ENCODE measurements at regions not wholly inside any gene's neighbourhood (a gene's known extent, or its start where the extent isn't known, plus 50 kb on each side); places are given as distances from the start of the nearest gene placed in this dataset.

DNA sequence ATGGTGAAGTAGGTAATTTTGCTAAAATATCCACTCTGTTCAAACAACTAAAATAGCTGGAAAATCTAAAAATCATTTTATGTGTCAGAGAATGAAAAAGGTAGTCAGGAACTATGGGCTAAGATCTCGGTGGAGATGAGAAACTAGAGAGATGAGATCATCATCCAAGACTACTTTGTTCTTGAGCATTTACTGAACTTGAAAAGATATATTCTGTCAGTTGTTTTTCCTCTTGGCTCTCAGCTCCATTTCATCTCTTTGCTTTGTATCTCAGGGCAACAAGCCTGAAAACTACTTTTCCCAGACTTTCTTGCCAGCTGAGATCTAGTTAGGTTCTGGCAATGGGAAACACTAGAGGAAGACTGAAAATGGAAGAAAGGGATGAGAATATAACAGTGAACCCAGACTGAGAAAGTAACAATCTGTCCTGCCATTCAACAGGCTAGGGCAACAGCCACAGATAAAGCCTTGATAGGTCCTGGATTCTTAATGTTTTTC is 346.2 kb upstream of the MEX3C start:
- no peak overlapping the region for H3K4me3 ChIP-seq (ENCODE audit: low read length in 2 of 2)
- no peaks in the 10 kb centered on the region for H3K27me3 ChIP-seq (ENCODE audit: control insufficient read depth in 1 of 2, insufficient read depth in 2 of 2, low read length in 1 of 2)
- 20 to 44% methylated on average over 1 of the region's 1 CpG for WGBS, 2 donors
- intact Hi-C loops (cut with DNase I): loop anchor here in 1 of 2 donors (10.0 kb wide), 1 partner anchor 59 kb away; no protein-coding TSS in a partner anchor
- no peaks in the 10 kb centered on the region for H3K36me3 ChIP-seq (ENCODE audit: control insufficient read depth in 1 of 2, insufficient read depth in 2 of 2, low read length in 1 of 2)
- ATAC-seq (ENCODE audit: low FRiP score): no peak
- H3K27ac ChIP-seq (ENCODE audit: low read depth in 1 of 2, low read length in 2 of 2): no peak overlapping the region
- no peaks in the 10 kb centered on the region for H3K4me1 ChIP-seq (ENCODE audit: control insufficient read depth in 1 of 2, insufficient read depth in 2 of 2, low read length in 2 of 2)
- no peak for DNase-seq
- H3K9me3 ChIP-seq (ENCODE audit: control insufficient read depth, low read length): no peaks in the 10 kb centered on the region

- ATAC-seq (ENCODE audit: low FRiP score) (no peak), DNase-seq (no peak)
- no peaks in the 10 kb centered on the region for H3K36me3 ChIP-seq (ENCODE audit: control insufficient read depth in 1 of 2, insufficient read depth in 2 of 2, low read length in 1 of 2)
- H3K4me1 ChIP-seq (ENCODE audit: control insufficient read depth in 1 of 2, insufficient read depth in 2 of 2, low read length in 2 of 2): no peaks in the 10 kb centered on the region
- H3K27me3 ChIP-seq (ENCODE audit: control insufficient read depth in 1 of 2, insufficient read depth in 2 of 2, low read length in 1 of 2): no peaks in the 10 kb centered on the region
- WGBS, 2 donors: 74 to 87% methylated on average over 4 of the region's 4 CpGs
- no peak overlapping the region for H3K4me3 ChIP-seq (ENCODE audit: low read length in 2 of 2)
- no peaks in the 10 kb centered on the region for H3K9me3 ChIP-seq (ENCODE audit: control insufficient read depth, low read length)
- no peak overlapping the region for H3K27ac ChIP-seq (ENCODE audit: low read depth in 1 of 2, low read length in 2 of 2)
- intact Hi-C loops (cut with DNase I): loop anchor here in 1 of 2 donors (10.0 kb wide), 1 partner anchor 61 kb away; no protein-coding TSS in a partner anchor
These were observed 348.0 kb upstream of the MEX3C start for GRCh38 chr18:51545446-51545845.

DNA sequence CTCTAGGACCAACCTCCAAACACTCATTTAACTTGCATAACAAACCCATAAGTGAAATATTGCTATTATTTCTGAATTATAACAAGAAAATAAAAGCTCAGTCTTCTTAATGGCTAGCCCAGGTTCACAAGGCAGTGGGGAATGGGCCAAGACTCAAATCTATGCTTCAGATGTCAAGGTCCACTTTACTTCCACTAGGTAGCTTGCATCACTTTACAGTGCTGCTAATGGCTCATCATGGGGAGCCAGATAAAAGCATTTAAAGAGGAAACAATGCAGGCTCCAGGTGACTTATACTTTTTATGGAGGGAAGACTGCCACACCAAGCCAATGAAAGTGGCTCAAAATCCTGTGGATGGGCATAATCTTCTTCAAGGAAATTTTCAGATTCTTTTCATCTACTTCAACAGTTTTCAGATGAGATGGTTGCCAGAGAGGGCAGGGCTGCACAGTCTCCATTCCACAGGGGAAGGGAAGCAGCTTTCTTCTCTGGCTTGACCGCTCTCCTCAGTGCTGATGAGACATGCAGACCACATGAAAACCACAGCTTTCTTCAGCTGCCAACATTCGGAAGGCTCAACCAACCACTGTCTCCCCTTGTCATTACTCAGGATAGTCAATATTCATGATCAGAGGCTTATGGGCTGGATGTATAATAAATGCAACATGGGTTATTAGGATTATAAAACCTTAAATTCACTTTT is 361.9 kb upstream of the MEX3C start:
- H3K4me1 ChIP-seq (ENCODE audit: control insufficient read depth in 1 of 2, insufficient read depth in 2 of 2, low read length in 2 of 2): no peaks in the 10 kb centered on the region
- ATAC-seq (ENCODE audit: low FRiP score) (no peak), DNase-seq (no peak)
- intact Hi-C loops (cut with DNase I): no loop called here
- H3K9me3 ChIP-seq (ENCODE audit: control insufficient read depth, low read length): peaks cover 4% of the 10 kb centered on the region
- no peak overlapping the region for H3K27ac ChIP-seq (ENCODE audit: low read depth in 1 of 2, low read length in 2 of 2)
- no peak overlapping the region for H3K4me3 ChIP-seq (ENCODE audit: low read length in 2 of 2)
- WGBS, 2 donors: 78 to 80% methylated on average over 2 of the region's 2 CpGs
- H3K27me3 ChIP-seq (ENCODE audit: control insufficient read depth in 1 of 2, insufficient read depth in 2 of 2, low read length in 1 of 2): no peaks in the 10 kb centered on the region
- H3K36me3 ChIP-seq (ENCODE audit: control insufficient read depth in 1 of 2, insufficient read depth in 2 of 2, low read length in 1 of 2): no peaks in the 10 kb centered on the region

- Histone ChIP-seq H3K4me1 (ENCODE audit: control insufficient read depth in 1 of 2, insufficient read depth in 2 of 2, low read length in 2 of 2) (no peaks in the 10 kb centered on the region), H3K9me3 (ENCODE audit: control insufficient read depth, low read length) (no peaks in the 10 kb centered on the region), H3K36me3 (ENCODE audit: control insufficient read depth in 1 of 2, insufficient read depth in 2 of 2, low read length in 1 of 2) (no peaks in the 10 kb centered on the region), H3K27ac (ENCODE audit: low read depth in 1 of 2, low read length in 2 of 2) (no peak overlapping the region), H3K4me3 (ENCODE audit: low read length in 2 of 2) (no peak overlapping the region), H3K27me3 (ENCODE audit: control insufficient read depth in 1 of 2, insufficient read depth in 2 of 2, low read length in 1 of 2) (no peaks in the 10 kb centered on the region)
- ATAC-seq (ENCODE audit: low FRiP score) (no peak), DNase-seq (no peak)
- intact Hi-C loops (cut with DNase I): no loop called here
- WGBS, 2 donors: 74 to 77% methylated on average over 1 of the region's 1 CpG
These were observed 362.4 kb upstream of the MEX3C start for GRCh38 chr18:51559902-51560287.

GRCh38 chr18:51561821-51562220 is 364.3 kb upstream of the MEX3C start:
- ATAC-seq (ENCODE audit: low FRiP score) (no peak), DNase-seq (no peak)
- H3K9me3 ChIP-seq (ENCODE audit: control insufficient read depth, low read length): no peaks in the 10 kb centered on the region
- intact Hi-C loops (cut with DNase I): no loop called here
- no peaks in the 10 kb centered on the region for H3K36me3 ChIP-seq (ENCODE audit: control insufficient read depth in 1 of 2, insufficient read depth in 2 of 2, low read length in 1 of 2)
- 63 to 65% methylated on average over 4 of the region's 4 CpGs for WGBS, 2 donors
- H3K27me3 ChIP-seq (ENCODE audit: control insufficient read depth in 1 of 2, insufficient read depth in 2 of 2, low read length in 1 of 2): peaks cover 0 to under 1% of the 10 kb centered on the region in 2 donors
- H3K27ac ChIP-seq (ENCODE audit: low read depth in 1 of 2, low read length in 2 of 2): no peak overlapping the region
- no peaks in the 10 kb centered on the region for H3K4me1 ChIP-seq (ENCODE audit: control insufficient read depth in 1 of 2, insufficient read depth in 2 of 2, low read length in 2 of 2)
- no peak overlapping the region for H3K4me3 ChIP-seq (ENCODE audit: low read length in 2 of 2)

DNA sequence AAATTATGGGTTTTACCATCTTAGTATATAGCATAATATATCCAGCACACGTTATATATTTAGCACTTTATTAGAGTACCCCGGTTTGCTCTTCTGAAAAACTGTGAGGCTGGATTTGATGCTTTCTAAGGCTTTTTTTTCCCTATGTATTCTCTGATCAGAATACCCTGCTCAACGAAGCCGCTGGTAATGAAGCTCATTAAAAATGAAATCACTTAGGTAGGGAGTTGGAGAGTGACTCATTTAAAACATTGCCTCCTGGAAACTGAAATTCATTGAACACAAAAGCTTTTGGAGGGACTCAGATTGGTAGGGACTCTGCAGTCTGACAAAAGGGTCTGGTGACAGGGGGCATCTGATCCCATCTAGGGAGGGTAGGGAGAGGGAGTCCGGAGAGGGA is 365.4 kb upstream of the MEX3C start:
- ATAC-seq (ENCODE audit: low FRiP score) (no peak), DNase-seq (no peak)
- H3K36me3 ChIP-seq (ENCODE audit: control insufficient read depth in 1 of 2, insufficient read depth in 2 of 2, low read length in 1 of 2): no peaks in the 10 kb centered on the region
- 72 to 76% methylated on average over 5 of the region's 5 CpGs for WGBS, 2 donors
- no peak overlapping the region for H3K27ac ChIP-seq (ENCODE audit: low read depth in 1 of 2, low read length in 2 of 2)
- H3K9me3 ChIP-seq (ENCODE audit: control insufficient read depth, low read length): no peaks in the 10 kb centered on the region
- H3K4me3 ChIP-seq (ENCODE audit: low read length in 2 of 2): no peak overlapping the region
- no peaks in the 10 kb centered on the region for H3K4me1 ChIP-seq (ENCODE audit: control insufficient read depth in 1 of 2, insufficient read depth in 2 of 2, low read length in 2 of 2)
- H3K27me3 ChIP-seq (ENCODE audit: control insufficient read depth in 1 of 2, insufficient read depth in 2 of 2, low read length in 1 of 2): peaks cover 0 to 3% of the 10 kb centered on the region in 2 donors
- intact Hi-C loops (cut with DNase I): no loop called here

DNA sequence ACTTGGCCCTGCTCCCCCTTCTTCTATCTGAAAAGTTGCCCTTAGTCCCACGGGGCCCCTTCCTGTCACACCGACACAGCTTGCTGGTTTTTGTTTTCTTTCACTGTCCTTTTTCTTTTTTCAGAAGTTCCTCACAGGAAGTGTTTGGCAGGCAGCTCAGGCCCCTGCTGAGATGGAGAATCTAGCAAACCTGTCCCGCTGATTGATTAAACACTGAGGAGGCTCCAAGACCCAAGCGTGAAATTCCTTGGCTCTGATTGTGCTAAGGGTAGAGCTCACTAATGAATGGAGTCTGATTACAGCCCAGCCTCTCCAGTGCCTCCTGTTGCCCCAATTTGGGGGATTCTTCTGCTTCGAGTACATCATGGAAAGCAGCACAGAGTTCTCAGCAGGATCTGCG is 365.9 kb upstream of the MEX3C start:
- H3K9me3 ChIP-seq (ENCODE audit: control insufficient read depth, low read length): no peaks in the 10 kb centered on the region
- WGBS, 2 donors: 35 to 36% methylated on average over 6 of the region's 6 CpGs
- intact Hi-C loops (cut with DNase I): no loop called here
- no peaks in the 10 kb centered on the region for H3K4me1 ChIP-seq (ENCODE audit: control insufficient read depth in 1 of 2, insufficient read depth in 2 of 2, low read length in 2 of 2)
- H3K4me3 ChIP-seq (ENCODE audit: low read length in 2 of 2): no peak overlapping the region
- H3K27me3 ChIP-seq (ENCODE audit: control insufficient read depth in 1 of 2, insufficient read depth in 2 of 2, low read length in 1 of 2): peaks cover 0 to 3% of the 10 kb centered on the region in 2 donors
- no peak overlapping the region for H3K27ac ChIP-seq (ENCODE audit: low read depth in 1 of 2, low read length in 2 of 2)
- no peak for ATAC-seq (ENCODE audit: low FRiP score)
- no peaks in the 10 kb centered on the region for H3K36me3 ChIP-seq (ENCODE audit: control insufficient read depth in 1 of 2, insufficient read depth in 2 of 2, low read length in 1 of 2)
- DNase-seq: no peak

DNA sequence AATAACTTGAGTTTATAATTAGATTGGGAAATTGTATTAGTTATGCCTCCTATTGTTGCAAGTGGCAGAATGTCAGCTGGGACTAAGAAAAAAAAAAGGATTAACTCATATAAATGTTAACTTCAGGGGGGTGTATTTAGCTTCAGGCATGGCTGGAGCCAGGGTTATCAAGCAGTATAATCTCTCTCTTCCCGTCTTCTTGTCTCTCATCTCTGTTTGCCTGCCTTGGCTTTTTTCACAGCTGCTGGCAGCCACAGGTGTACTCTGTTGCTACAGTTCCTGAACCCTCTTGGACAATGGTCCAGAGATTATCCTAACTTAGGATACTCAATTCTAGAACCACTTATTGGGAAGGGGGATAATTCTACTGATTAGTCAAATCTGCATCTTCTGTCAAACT is 370.7 kb upstream of the MEX3C start:
- ATAC-seq (ENCODE audit: low FRiP score) (no peak), DNase-seq (no peak)
- intact Hi-C loops (cut with DNase I): no loop called here
- H3K9me3 ChIP-seq (ENCODE audit: control insufficient read depth, low read length): no peaks in the 10 kb centered on the region
- peaks cover 0 to 3% of the 10 kb centered on the region in 2 donors for H3K27me3 ChIP-seq (ENCODE audit: control insufficient read depth in 1 of 2, insufficient read depth in 2 of 2, low read length in 1 of 2)
- no peak overlapping the region for H3K4me3 ChIP-seq (ENCODE audit: low read length in 2 of 2)
- no peaks in the 10 kb centered on the region for H3K4me1 ChIP-seq (ENCODE audit: control insufficient read depth in 1 of 2, insufficient read depth in 2 of 2, low read length in 2 of 2)
- WGBS, 2 donors: 61 to 67% methylated on average over 1 of the region's 1 CpG
- H3K27ac ChIP-seq (ENCODE audit: low read depth in 1 of 2, low read length in 2 of 2): no peak overlapping the region
- H3K36me3 ChIP-seq (ENCODE audit: control insufficient read depth in 1 of 2, insufficient read depth in 2 of 2, low read length in 1 of 2): no peaks in the 10 kb centered on the region

DNA sequence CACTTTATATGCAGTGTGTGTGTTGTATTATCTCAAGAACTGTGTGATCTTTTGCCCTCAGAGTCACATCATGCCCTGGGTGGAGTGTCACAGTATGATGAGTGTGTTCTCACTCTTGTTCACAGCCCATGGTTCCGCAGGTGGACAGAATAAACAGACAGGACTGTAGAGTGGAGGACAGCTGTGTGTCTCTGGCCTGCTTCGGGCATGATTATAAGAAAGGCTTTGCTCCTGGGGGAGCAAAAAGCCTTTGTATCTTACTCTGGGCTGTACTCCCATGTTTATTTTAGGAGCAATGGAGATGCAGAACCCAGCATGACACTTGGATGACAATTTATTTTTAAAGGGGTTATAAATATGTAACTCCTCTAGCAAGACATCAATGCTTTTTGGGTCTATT is 371.7 kb upstream of the MEX3C start:
- WGBS, 2 donors: 52 to 70% methylated on average over 2 of the region's 2 CpGs
- Histone ChIP-seq H3K4me3 (ENCODE audit: low read length in 2 of 2) (no peak overlapping the region), H3K27ac (ENCODE audit: low read depth in 1 of 2, low read length in 2 of 2) (no peak overlapping the region), H3K27me3 (ENCODE audit: control insufficient read depth in 1 of 2, insufficient read depth in 2 of 2, low read length in 1 of 2) (peaks cover 0 to 3% of the 10 kb centered on the region in 2 donors), H3K36me3 (ENCODE audit: control insufficient read depth in 1 of 2, insufficient read depth in 2 of 2, low read length in 1 of 2) (no peaks in the 10 kb centered on the region), H3K4me1 (ENCODE audit: control insufficient read depth in 1 of 2, insufficient read depth in 2 of 2, low read length in 2 of 2) (no peaks in the 10 kb centered on the region), H3K9me3 (ENCODE audit: control insufficient read depth, low read length) (no peaks in the 10 kb centered on the region)
- ATAC-seq (ENCODE audit: low FRiP score) (no peak), DNase-seq (no peak)
- intact Hi-C loops (cut with DNase I): no loop called here
